Cerebellar nuclear complex (tissue), 1 donor: ENCODE measurements at regions not wholly inside any gene's neighbourhood (a gene's known extent, or its start where the extent isn't known, plus 50 kb on each side); places are given as distances from the start of the nearest gene placed in this dataset.

Experiments used
- DNase-seq, 2 experiments: peaks; one replicate each; lab custom pipeline; 2025; lab: John Stamatoyannopoulos, UW

GRCh38 chr6:90807791-90808701 is 221.2 kb upstream of the MAP3K7 start:
- no peak for DNase-seq

- no peak for DNase-seq
Measured at GRCh38 chr6:90805619-90806155, 218.8 kb upstream of the MAP3K7 start.

GRCh38 chr6:90803956-90804355 is 217.1 kb upstream of the MAP3K7 start:
- DNase-seq: no peak

- DNase-seq: no peak
Measured at GRCh38 chr6:90795078-90795477, 208.2 kb upstream of the MAP3K7 start.

- no peak for DNase-seq
Measured at GRCh38 chr6:90793771-90794170, 206.9 kb upstream of the MAP3K7 start.

- no peak for DNase-seq
Measured at GRCh38 chr6:90790696-90791095, 203.8 kb upstream of the MAP3K7 start.

- DNase-seq: no peak
Measured at GRCh38 chr6:90790058-90790457, 203.2 kb upstream of the MAP3K7 start.

GRCh38 chr6:90788781-90789180 is 201.9 kb upstream of the MAP3K7 start:
- DNase-seq: no peak

- no peak for DNase-seq
Measured at GRCh38 chr6:90787446-90787845, 200.6 kb upstream of the MAP3K7 start.

- no peak for DNase-seq
Measured at GRCh38 chr6:90780778-90781177, 193.9 kb upstream of the MAP3K7 start.

- DNase-seq: no peak
Measured at GRCh38 chr6:90780141-90780540, 193.3 kb upstream of the MAP3K7 start.

GRCh38 chr6:90778417-90779203 is 191.7 kb upstream of the MAP3K7 start:
- no peak for DNase-seq

GRCh38 chr6:90770778-90771177 is 183.9 kb upstream of the MAP3K7 start:
- no peak for DNase-seq

- DNase-seq: no peak
Measured at GRCh38 chr6:90765895-90766294, 179.0 kb upstream of the MAP3K7 start.

- no peak for DNase-seq
Measured at GRCh38 chr6:90765491-90765890, 178.6 kb upstream of the MAP3K7 start.

GRCh38 chr6:90764001-90764400 is 177.1 kb upstream of the MAP3K7 start:
- DNase-seq: no peak

GRCh38 chr6:90759664-90760063 is 172.8 kb upstream of the MAP3K7 start:
- no peak for DNase-seq

- no peak for DNase-seq
Measured at GRCh38 chr6:90758741-90759140, 171.9 kb upstream of the MAP3K7 start.

- no peak for DNase-seq
Measured at GRCh38 chr6:90753820-90754643, 167.2 kb upstream of the MAP3K7 start.

GRCh38 chr6:90739802-90740201 is 152.9 kb upstream of the MAP3K7 start:
- no peak for DNase-seq

GRCh38 chr6:90739339-90739738 is 152.5 kb upstream of the MAP3K7 start:
- no peak for DNase-seq

GRCh38 chr6:90730151-90730673 is 143.3 kb upstream of the MAP3K7 start:
- DNase-seq: no peak
